Right ventricle myocardium superior (tissue), 1 donor: ENCODE measurements at regions not wholly inside any gene's neighbourhood (a gene's known extent, or its start where the extent isn't known, plus 50 kb on each side); places are given as distances from the start of the nearest gene placed in this dataset.

Experiments used
- ATAC-seq: fragments of 200-7000 bp; cut with Tn5 transposase; one replicate; pipeline ENCODE4 v1.9.1; 2020; ENCODE audit warnings: mild to moderate bottlenecking; ENCODE audit not compliant: poor library complexity
- DNase-seq: peaks from one replicate; pipeline ENCODE4 v3.0.0-alpha.2; 2020
- intact Hi-C: fragments of 100-400 bp; cut with DNase I; formaldehyde crosslinking; loops from one replicate; pipeline ENCODE4 v1.11.2; 2022
- donor health status: DM: no; HTN: yes; CAD: no; lungs with severe emphysema.

DNA sequence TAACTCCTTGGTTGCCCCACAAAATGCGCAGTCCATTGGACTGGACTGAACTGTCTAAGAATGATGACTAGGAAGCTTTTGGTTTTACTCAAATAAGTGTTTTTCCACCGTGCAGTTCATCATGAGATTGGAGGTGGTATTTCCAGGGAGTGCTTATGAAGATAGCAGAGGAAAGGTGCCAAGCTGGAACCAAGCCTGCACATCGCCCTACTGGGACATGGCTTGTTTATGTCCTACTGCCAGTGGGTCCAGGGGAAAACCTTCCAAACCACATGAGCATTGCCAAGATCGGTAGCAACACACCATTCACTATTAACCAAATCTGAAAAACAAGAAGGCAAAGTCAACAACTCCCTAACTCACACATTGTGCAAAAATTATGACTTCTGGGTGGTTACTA is 54.7 kb upstream of the DSCAM start:
- peak; percentile 94 for ATAC-seq
- peak; percentile 64 for DNase-seq
- intact Hi-C loops: no loop called here

DNA sequence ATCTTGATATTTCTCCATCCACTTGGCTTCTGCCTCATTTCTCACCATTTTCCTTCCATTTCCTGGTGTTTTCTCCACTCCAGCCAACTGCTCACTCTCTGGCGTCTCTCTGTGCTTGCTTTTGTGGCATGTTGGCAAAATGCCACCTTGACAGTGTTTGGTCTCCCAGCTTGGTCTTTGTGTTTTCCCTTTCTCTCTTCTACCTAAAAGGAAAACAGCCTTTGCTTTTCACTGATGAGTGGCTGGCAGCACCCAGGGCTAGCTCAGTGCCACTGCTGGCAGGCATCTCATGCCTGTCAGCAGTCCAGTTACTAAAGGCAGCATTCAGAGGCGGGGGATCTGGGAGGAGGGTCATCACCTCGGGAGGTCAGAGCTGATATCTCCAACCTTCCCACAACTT is 55.3 kb upstream of the DSCAM start:
- DNase-seq (no peak), ATAC-seq (peak; percentile 83)
- intact Hi-C loops: no loop called here

DNA sequence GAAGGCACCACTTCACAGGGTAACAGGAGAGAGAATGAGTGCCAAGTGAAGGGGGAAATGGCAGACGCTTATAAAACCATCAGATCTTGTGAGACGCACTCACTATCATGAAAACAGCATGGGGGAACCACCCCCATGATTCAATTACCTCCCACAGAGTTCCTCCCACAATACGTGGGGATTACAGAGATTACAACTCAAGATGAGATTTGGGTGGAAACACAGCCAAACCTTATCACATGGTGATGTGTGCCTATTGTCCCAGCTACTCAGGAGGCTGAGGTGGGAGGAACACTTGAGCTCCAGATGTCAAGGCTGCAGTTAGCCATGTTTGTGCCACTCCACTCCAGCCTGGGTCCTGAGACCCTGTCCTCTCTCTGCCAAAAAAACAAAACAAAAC is 56.0 kb upstream of the DSCAM start:
- ATAC-seq: no peak
- intact Hi-C loops: no loop called here
- DNase-seq: no peak

DNA sequence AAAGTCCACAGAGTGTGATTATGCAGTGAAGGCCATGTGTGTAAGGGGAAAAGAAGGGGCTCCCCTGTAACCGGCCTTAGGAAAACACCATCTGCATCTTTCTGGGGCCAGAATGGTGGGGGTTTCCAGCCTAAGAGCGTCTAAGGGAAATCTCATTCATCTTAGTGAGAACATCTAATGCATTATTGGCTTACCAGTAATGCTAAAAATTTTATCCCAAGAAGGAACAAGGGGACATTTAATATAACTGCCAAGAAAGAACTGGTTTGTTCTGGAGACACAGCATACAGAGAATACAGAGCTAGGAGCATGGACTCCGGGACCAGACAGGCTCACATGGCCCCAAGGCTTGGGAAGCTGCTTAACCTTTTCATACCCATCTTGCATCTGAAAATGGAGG is 58.3 kb upstream of the DSCAM start:
- intact Hi-C loops: no loop called here
- ATAC-seq: no peak
- no peak for DNase-seq

DNA sequence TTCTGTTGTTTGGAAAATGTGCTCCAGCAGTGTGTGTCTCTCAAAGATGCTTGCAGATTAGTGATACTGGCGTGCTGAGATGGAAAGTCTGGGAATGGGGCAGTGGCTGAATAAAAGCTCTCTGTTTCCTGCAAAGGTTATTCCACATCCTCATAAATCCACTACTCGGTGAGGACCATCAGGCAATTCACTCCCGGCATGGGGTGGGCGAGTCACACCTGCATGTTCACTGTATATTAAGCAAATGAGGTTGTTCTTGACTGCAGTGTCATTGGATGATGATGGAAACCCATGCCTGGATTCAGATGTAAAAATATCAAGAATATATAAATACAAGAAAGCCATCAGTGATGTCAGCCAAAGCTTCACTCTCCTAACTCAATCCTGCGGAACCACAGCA is 65.4 kb upstream of the DSCAM start:
- DNase-seq: no peak
- intact Hi-C loops: no loop called here
- no peak for ATAC-seq

DNA sequence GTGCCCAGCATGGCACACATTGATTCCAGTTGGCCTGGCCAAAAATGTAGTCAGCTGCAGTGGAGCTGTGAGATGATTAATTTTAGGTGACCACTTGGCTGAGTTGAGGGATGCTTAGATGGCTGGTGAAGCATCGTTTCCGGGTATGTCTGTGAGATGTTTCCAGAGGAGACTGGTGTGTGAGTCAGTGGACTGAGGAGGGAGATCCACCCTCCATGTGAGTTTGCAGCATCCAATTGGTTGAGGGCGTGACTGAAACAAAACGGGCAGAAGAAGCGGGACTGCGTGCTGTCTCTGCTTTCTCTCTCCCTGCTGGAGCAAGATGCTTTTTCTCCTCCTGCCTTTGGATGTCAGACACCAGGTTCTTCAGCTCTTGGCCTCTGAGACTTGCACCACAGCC is 68.2 kb upstream of the DSCAM start:
- DNase-seq: no peak
- intact Hi-C loops: no loop called here
- ATAC-seq: no peak

DNA sequence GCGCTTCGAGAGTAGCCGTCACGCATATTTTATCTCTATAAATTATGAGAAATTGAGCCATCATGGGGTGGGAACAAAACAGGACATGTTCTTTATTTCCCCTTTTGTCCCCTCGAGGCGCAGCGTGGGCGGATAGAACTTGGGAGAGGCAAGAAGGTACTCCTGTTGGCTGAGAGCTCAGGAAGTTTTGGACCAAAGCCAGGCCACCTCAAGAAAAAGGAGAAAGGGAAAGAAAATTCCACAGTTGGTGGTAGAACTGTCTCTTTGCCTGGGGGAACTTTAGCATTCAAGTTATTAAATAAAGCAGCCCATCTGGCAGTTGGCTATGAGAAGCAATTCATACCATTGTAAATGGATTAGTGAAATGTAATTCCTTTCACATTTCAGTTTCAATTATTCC is 76.4 kb upstream of the DSCAM start:
- DNase-seq (no peak), ATAC-seq (no peak)
- intact Hi-C loops: no loop called here

DNA sequence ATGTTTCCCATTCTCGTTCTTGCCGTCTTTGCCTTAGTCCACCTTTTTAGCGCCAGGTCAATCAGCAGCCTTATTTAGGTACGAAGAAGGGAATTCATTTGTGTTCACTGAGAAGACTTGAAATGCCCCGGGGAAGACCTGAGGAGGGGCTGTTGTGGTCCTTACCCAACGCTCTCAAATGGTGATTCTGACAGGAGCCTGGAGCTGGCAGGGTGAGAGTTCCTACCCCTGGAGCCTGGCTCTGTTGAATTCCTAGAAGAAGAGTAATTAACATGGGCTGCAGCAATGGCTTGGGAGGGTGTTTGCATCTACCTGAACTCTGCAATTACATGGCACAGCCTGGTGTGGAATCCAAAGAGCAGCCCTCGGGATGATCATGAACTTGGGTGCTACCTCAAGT is 76.9 kb upstream of the DSCAM start:
- DNase-seq: no peak
- ATAC-seq: no peak
- intact Hi-C loops: no loop called here

DNA sequence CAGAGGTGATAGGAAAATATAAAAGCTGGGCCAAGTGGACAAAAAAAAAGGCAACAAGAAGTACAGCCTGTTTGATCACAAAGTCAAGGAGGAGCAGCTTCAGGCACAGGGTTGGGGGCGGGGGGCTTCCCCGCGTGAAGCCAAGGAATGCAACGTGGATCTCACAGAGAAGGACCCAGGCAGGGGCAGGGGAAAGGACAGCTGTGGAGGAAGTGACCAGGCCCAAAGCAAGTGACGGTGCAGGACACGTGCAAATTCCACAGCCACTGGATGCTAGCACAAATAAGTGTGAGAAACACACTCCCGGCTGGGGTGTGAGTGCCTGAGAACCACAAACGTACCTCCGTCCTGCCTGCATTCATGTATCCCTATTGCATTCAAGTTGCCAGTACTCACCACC is 77.7 kb upstream of the DSCAM start:
- no peak for DNase-seq
- intact Hi-C loops: no loop called here
- no peak for ATAC-seq

DNA sequence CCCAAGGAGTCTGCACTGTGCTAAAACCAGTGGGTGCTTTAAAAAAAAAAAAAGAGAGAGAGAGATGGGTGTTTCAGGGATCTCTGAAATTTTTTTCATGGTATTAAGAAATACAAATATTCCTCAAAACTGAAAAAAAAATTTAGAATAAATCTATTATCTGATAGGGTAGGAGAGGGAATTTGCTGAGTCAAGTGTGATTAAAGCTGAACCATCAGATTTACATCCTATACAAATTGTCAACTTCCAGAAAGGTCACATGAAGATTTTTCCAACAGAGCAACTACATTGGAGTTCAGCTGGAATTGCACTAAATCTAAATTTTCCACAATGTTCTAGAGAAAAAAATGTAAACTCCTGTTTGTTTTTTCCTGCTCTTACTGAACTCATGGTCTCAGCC is 79.3 kb upstream of the DSCAM start:
- DNase-seq (no peak), ATAC-seq (no peak)
- intact Hi-C loops: no loop called here

DNA sequence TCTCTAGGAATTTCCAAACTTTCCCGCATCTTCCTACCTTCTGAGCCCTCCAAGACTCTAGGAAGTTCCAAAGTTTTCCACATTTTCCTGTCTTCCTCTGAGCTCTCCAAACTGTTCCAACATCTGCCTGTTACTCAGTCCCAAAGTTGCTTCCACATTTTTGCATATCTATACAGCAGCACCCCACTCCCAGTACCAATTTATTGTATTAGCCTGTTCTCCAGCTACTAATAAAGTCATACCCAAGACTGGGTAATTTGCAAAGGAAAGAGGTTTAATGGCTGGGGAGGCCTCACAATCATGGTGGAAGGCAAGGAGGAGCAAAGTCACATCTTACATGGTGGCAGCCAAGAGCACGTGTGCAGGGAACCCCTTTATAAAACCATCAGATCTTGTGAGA is 82.9 kb upstream of the DSCAM start:
- DNase-seq (no peak), ATAC-seq (no peak)
- intact Hi-C loops: no loop called here

DNA sequence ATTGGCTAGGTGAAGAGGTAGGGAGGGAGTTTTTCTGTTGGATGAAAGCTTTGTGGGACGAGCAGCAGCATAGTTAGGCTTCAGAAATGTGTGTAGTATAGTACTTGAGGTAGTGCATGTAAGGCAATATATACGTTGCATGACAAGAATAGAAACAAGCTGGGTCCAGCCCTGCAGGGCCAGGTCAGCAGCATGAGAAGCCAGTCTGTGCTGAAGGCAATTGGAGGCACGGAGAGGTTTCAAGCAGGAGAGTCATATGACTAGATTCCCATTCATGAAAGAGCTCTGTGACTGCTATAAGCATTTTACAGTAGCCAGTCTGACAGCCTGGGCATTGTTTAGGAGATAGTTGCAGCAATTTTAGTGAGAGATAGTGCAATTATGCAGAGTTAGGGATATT is 84.2 kb upstream of the DSCAM start:
- DNase-seq (no peak), ATAC-seq (no peak)
- intact Hi-C loops: no loop called here

DNA sequence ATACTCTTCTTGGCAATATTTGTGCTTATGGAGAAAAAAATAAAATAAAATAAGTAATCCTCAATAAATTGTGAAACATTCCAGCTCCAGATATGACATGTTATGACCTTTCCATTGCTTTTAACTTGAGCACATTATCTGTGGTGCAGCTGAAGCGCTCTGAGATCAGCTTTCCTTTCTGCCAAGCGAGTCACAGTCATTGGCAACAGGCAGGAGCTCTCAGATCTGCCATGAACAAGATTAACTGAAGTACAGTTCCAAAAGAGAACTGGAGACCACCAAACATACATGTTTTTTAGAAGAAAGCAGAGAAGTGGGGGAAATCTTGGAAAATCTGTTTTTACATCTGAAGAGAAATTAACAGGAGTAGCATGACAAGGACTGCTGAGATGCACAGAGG is 89.2 kb upstream of the DSCAM start:
- DNase-seq (no peak), ATAC-seq (peak; percentile 90)
- intact Hi-C loops: no loop called here

DNA sequence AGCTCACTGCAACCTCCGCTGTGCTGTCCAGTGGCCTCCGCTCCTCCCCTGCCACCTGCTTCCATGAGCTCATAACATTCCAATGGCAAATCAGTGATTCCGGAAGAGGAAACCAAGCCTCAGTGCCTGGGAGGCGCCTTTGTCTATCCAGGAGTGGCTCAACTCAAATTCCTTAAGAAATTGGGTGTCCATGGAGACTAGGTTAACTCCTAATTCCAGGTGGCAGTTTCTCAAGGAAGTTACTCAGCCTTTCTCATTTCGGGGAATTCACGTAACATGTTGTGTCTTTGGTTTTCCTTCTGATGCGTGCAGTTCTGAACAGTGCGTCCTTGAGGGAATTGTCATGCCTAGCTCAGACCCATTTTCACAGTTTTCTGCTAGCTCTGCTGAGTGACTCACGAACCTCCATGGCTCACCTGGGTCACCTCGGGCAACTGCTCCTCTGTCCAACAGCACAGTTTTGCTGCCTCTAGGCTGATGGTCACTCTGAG is 89.9 kb upstream of the DSCAM start:
- DNase-seq (no peak), ATAC-seq (peak; percentile 12)
- intact Hi-C loops: no loop called here

DNA sequence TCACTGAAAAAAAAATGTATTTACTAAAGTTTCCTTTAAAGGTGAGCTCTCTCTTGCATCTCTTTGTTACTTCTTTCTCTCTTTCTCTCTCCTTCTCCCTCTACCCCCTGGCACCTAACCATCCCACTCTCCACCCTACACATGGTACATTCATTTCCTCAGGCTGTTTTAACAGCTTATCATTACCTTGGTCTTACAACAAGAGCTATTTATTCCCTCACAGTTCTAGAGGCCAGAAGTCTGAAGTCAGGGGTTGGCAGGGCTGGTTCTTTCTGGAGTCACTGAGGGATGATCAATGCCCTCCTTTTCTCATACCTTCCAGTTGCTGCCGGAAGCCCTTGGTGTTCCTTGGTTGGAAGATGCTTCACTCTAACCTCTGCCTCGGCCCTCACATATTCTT is 91.1 kb upstream of the DSCAM start:
- DNase-seq: no peak
- peak; percentile 66 for ATAC-seq
- intact Hi-C loops: no loop called here

DNA sequence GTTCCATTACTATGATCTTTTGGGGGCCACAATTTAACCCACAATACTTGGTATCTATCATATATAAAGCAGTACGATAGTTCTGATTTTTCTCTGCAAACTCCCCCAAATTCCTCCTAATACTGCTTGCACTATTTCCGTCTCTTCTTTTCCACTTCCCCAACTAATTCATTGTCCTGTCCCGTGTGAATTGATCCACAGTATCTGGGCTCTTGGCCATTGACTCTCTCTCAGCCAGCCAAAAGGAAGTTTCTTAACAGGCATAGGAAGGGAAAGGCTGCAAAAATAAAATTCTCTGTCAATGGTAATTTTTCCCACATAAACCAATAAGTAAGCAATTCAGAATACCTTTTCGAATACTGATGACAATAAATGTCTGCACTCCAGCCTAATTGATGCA is 91.7 kb upstream of the DSCAM start:
- DNase-seq: no peak
- intact Hi-C loops: no loop called here
- ATAC-seq: no peak

DNA sequence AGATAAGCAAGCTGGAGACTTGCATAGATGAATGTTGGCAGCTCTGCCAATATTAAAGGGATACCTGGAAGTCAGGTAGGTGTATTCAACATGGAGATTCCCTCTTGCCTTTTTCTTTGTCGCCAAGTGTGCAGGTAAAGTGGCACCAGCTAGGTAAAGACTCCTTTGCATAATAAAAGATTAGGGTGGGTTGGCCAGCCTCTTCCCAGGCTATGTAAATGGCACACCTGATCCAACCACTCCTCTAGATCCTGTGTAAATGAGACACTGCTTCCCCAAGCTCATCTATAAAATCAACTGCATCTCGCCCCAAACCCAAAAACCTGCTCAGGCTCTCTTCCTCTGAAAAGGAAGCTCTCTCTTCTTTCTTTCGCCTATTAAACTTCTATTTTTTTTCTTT is 100.8 kb upstream of the DSCAM start:
- ATAC-seq (no peak), DNase-seq (no peak)
- intact Hi-C loops: no loop called here

DNA sequence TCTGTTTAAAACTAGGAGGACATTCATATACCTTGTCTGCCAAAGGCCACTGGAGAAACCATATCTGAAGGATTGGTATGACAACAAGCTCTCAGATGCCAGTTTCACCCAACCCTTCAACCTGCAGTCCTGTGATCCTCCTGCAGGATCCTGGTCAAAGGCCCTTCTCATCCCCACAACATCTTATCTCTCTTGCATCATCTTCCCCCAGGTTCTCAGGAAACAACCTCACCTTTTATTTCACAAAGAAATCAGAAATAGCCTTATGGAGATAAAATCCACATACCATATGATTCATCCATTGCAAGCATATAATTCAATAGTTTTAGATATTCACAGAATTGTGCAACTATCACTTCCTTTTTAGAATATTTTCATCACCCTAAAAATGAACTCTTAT is 104.0 kb upstream of the DSCAM start:
- intact Hi-C loops: no loop called here
- DNase-seq (no peak), ATAC-seq (no peak)

DNA sequence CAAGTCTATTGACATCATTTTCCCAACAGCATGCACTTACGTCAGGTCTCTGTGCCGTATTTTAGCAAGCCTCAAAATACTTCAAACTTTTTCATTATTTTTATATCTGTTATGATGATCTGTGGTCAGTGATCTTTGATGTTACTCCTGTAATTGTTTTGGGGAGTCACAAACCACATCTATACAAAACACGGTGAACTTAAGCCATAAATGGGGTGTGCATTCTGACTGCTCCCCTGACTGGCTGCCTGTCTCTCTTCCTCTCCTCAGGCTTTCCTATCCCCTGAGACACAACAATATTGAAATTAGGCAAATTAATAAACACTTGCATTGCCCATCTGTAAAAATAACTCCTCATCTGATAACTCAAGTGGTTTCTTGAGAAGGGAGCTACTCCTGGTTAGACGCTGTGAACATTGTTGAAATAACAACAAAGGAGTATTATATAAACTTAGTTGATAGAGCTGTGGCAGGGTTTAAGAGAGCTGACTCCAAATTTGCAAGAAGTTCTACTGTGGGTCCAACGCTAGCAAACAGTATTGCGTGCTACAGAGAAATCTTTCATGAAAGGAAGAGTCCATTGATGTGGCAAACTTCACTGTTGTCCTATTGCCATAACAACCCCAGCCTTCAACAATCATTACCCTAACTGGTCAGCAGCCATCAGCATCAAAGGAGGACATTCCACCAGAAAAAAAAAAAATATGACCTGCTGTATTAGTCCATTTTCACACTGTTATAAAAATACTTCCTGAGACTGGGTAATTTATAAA is 105.8 kb upstream of the DSCAM start:
- no peak for DNase-seq
- ATAC-seq: no peak
- intact Hi-C loops: no loop called here

DNA sequence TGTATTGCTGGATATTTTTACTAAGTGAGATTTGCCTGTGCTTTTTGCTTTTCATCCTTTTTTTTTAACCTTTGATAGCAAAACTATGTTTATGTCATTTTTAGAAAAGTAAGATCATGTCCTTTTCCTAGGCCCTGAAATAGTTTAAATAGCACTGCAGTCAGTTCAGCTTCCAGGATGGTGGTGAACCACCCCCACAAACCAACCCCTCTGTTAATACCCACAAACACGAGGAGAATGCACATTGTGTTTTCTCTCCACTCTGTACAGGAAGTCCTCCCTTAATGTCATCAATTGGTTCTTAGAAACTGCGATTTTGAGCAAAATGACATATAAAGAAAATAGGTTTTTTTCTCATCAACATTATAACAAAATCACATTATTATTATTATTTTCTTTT is 117.7 kb upstream of the DSCAM start:
- intact Hi-C loops: no loop called here
- DNase-seq: no peak
- no peak for ATAC-seq

DNA sequence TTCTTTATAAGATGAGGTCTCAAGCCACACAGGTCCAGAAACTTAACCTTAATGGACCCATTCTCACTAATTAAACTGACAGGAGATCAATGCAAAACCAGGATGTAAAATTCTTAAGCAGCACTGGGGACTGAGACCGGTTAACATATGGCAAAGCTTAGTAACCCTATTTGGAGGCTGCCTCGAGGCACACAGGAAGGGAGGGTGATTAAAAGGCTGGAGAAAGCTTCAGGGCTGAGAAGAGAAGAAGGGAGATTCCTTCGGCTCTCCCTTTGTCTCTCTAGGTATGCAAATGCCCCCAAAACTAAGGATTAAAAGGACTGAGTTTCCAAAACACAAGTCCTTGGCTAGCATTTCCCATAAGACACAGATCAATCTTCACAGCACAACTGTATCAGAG is 120.8 kb upstream of the DSCAM start:
- intact Hi-C loops: no loop called here
- ATAC-seq (no peak), DNase-seq (no peak)
